HG03280 (cell line): ENCODE measurements at regions not wholly inside any gene's neighbourhood (a gene's known extent, or its start where the extent isn't known, plus 50 kb on each side); places are given as distances from the start of the nearest gene placed in this dataset.
"Not testable (repeated sequence)": the region's sequence is repeated elsewhere in the genome, so short reads cannot be mapped to it uniquely, and the experiment has no call there.

Source experiments
- ATAC-seq: cut with Tn5 transposase; IDR thresholded peaks from one replicate; pipeline ENCODE4 v1.9.1; 2021; ENCODE audit warnings: mild to moderate bottlenecking, moderate library complexity; ENCODE audit not compliant: unreplicated experiment

DNA sequence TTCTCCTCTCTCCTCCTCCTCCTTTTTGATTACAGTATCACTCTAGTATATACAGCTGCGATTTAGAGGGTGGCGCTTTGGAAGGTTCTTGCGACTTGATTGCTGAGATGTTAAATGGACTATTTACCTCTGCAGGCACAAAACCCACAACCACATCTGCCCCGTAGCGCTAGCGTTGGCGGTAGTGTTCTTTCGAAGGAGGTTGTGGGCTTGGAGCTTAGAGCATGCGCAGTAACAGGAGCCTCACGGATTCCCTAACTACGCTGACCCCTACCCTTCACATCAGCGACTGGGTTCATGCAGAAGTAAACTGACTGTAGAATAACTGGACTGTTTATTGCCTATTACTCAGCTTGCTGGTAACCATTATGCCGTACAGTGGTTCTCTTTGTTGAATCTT lies 58.0 kb downstream of the CGGBP1 start:
- peak; percentile 62 for ATAC-seq

DNA sequence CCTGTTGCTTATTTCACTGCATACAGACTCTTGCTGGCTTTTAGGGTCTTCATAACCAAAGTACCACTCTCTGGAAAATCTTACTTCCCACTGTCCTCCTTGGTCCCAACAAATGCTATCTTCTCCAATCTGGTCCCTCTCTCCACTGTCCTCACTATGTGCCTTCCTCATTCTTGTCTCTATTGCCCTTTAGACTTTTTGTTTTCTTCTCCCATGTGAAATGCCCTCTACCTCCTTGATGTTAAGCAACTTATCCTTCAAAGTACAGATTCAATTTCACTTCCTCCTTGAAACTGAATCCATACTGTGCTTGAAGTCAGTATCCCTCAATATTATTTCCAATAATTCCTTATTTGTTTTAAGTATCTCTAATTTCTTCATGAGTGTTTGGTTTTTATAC lies 60.8 kb downstream of the CGGBP1 start:
- ATAC-seq: no peak

DNA sequence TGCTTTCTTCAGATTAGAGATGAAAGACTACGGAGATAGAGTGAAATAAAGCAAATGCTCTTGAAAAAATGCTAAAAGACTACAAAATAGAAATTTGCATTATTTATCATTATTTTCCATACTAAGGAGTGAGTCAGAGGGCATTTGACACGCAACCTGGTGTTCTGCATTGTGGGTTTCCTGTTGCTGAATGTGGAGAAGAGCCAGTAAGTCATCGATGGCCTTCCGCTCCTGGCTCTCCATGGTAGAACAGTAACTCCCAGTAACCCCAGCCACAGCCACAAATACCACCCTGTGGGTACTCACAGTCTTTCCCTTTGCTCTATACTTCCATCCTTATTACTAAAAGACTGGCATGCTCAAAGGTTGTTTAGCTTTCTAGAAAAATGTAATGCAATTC lies 61.5 kb downstream of the CGGBP1 start:
- peak; percentile 49 for ATAC-seq

DNA sequence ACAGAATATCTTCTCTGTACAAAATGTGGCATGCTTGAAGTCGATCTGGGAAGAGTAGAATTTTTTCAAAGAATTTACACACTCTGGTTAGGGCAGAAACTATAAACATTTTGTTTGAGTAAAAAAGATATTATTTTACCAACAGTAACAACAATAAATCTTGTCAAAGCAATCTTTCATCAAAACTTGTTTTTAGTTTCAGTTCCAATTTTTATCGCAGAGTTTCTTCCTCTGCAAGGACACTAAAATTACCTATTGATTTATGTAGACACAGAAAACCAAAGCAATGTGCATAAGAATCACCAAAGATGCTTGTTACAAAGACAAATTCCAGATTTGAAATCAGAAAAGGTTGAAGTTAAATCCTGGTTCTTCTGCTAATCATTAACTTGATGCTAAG lies 61.9 kb downstream of the CGGBP1 start:
- ATAC-seq: no peak

DNA sequence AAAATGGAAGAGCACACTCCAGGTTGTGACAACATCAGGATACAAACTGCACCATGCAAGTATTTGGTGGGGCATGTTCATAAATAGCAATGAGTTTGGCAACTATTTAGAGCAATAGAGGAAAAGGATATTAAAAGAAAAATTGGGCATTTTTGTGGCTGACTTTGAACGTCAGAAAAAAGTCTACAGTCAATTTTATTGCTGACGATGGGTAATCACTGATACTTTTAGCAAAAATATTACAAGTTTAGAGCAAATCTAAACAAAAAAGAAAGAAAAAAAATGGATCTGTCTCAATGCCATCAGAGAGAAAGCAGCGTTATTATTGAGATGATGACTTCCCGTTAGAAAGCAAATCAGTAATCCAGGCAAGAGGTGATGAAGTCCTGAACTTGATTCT lies 65.2 kb downstream of the CGGBP1 start:
- no peak for ATAC-seq

DNA sequence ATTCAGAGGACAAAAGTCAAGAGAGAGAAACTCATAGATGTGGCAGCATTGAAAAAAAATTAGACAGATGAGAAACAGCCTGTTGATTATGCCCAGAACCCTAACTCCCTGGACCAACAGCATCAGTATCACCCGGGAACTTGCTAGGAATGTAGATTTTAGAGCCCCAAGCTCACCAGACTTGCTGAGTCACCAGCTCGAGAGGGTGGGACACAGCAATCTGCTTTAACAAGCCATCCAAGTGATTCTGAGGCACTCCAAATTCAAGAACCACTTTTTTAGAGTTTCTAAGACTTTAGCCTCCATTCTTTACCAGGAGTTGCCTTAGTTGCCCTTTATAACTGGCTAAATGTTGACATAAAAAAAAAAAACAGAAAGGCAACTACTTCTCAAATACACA lies 70.9 kb downstream of the CGGBP1 start:
- ATAC-seq: no peak

DNA sequence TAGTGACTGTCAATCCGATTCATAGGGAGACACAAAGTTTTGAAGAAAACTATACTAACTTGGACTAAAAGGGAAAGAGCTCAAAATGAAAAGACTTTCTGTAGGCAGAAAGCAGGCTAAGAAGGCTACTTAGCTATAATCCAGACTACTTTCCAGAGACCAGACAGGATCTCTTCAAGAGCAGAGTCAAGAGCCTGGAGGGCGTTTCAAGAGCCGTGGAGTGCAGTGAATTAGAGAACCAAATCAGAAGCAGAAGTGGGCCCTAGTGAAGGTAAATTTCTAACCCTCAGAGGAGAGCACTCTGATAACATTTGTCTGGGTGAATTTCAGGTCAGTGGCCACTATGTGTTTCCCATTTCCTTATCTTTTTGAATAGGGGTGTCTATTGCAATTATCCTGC lies 76.4 kb downstream of the CGGBP1 start:
- no peak for ATAC-seq

DNA sequence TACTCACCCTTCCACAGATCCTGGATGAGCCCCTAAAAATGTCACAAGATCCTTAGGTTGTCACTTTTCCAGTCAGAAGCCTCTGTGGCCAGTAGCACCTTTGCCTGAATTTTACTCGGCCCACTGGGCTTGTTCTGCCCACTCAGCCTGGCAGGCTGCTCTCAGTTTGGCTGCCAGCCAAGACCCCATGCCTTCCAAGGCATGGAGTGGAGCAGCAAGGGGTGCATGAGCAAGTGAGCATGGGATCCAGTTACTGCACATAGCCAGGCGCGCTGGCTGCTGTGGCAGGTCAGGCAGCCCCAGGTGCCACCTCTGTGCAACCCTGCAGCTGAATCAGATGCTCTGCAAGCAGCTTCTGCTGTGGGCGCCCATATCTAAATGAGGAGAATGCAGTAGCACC lies 79.3 kb downstream of the CGGBP1 start:
- ATAC-seq: no peak

DNA sequence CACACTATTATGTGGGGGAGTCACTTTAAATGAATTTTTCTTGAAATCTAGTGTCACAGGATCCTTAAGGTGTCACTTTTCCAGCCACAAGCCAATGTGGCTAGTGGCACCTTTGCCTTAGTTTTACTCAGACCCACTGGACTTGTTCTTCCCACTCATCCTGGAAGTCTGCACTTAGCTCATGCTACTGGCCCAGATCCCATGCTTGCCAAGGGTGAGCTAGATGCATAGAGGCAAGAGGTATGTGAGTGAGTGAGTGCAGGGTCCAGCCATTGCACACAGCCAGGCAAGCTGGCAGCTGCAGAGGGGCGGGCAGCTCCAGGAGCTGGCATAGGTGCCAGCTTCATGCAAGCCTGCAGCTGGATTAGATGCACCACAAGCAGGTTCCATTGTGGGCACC lies 81.0 kb downstream of the CGGBP1 start:
- no peak for ATAC-seq

DNA sequence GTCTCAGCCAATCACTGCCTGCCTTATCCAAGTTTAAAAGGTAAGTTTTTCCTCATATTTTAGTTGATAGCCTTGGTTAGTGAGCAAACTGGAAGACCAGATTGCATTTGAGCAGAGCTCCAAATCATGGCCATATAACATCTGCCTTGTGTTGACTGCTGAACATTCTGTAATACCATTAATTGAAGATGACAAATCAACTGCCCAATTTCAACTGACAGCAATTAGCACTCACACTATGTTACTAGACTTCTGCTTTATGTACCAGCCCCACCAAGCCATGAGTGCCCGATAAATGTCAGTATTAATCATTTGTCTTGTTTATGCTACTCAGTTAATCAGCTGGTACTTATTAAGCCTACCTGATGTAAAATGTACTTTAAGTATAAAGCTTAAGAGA lies 83.1 kb downstream of the CGGBP1 start:
- ATAC-seq: no peak

DNA sequence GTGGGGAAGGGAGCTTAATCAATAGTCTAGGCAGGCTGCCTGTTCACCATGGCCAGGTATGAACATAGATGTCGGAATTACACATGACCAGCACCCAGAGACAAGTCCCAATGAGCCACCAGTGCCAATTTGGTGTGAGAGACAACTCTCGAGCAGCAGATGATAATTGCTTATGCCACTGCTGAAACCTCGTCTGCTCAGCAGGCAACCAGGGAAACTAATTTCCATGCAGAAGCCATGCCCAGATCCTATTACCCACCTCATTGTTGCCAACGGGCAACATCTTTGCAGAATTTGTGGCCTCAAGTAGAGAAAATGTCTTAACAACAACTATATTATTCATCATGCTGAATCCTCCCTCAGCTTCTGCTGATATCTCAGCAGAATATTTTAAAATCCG lies 84.9 kb downstream of the CGGBP1 start:
- ATAC-seq: no peak

DNA sequence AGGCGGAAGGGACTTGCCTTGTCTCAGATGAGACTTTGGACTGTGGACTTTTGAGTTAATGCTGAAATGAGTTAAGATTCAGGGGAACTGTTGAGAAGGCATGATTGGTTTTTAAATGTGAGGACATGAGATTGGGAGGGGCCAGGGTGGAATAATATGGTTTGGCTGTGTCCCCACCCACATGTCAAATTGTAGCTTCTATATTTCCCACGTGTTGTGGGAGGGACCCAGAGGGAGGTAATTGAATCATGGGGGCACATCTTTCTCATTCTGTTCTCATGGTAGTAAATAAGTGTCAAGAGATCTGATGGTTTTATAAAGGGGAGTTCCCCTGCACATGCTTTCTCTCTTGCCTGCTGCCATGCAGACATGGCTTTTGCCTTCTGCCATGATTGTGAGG lies 89.2 kb downstream of the CGGBP1 start:
- ATAC-seq: no peak

DNA sequence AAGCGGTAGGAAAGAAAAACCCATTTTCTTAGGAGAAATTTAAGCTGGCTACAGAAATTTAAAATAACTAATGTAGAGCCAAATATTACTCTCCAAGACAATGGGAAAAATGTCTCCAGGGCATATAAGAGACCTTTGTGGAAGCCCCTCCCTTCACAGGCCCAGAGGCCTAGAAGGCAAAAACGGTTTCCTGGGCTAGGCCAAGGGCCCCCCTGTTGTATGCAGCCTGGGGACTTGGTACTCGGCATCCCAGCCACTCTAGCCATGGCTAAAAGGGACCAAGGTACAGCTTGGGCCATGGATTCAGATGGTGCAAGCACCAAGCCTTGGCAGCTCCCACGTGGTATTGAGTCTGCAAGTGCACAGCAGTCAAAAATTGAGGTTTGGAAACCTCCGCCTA lies 90.1 kb downstream of the CGGBP1 start:
- ATAC-seq: no peak

DNA sequence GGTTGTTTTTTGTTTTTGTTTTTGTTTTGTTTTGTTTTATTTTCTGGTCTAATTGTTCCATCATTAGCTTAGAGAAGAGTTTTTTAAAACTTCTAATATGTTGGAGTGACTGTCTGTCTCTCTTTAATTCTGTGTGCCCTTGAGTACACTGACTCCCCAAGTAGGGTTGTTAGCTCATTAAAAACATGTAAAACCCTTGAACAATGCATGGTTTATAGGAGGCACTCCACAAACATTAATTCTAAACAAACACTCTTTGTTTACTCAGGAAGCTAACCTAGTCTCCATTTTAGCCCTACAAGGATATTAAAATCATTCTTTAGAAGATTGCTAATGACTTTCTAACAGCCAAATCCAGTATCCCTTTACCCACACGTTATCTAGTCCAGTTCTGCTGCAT lies 100.5 kb downstream of the CGGBP1 start:
- ATAC-seq: no peak

DNA sequence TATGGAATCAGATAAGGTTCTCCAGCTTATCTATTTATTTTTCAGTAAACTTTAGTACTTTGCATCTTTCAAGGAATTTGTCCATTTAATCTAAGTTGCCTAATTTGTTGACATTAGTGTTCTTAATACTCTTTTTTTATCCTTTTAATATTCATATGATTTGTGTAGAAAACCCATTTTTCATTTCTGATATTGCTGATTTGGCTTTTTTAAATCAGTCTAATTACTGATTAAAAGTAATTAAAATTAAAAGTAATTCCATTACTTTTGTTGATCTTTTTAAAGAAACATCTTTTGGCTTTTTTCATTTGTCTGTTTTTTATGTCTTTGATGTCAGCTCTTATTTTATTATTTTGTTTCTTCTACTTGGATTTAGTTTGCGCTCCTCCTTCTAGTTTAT lies 101.2 kb downstream of the CGGBP1 start:
- ATAC-seq: no peak

DNA sequence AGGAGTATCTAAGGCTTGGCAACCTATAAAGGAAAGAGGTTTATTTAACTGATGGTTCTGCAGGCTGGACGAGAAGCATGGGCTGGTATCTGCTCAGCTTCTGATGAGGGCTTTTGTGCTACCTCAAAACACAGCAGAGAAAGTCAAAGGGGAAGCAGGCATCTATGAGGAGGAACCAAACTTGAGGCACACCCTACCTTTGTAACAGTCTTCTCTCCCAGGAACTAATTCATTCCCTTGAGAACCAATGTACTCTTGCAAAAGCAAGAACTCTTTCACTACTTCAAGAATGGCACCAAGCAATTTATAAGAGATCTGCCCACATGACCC lies 109.0 kb downstream of the CGGBP1 start:
- no peak for ATAC-seq

DNA sequence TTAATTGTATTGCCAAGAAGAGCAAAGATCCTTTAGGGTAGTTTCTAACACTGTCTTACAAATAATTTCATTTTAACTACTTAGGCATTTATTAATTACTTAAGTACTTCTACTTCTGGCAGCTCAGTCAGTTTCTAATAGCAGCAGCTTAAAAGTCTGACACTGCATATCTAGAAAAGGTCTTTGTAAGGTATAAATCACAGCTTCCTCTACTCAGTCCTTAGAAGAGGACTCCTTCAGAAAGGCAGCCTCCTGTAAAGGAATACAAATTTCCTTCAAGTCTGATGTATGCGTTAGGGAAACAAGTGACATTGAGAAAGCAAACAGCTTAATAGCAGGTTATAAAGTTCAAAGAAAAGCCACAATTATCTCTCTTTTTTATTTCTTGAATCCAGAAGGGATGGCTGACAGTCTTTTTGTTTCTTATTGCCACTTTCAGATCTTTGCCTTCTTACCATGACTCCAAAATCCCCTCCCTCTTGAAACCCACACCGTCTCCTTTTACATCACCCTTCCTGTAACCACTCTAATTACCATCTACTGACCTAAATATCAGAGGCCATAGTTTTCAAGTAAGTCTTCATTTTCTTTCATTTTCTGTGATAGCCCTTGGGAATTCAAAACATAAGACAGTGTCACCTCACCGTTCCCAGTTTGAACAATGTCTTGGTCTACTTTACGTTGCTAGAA lies 109.5 kb downstream of the CGGBP1 start:
- no peak for ATAC-seq

DNA sequence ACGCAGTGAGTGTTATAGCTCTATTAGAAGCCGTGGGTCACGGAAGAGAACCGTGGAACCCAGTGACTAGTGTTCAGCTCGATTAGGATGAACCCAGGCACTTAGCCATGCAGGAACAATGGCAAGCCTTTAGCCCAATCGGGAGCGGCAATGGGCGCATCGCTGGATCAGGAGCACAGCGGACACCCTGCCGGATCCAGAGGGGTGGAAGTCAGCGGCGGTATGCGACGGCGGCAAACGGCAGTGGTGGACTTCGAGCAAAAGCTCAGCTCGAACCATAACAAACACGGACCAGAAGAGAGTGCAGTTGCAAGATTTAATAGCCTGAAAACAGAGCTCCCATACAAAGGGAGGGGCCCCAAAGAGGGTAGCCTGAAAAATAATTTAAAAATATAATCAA lies 112.8 kb downstream of the CGGBP1 start:
- not testable (repeated sequence) for ATAC-seq

DNA sequence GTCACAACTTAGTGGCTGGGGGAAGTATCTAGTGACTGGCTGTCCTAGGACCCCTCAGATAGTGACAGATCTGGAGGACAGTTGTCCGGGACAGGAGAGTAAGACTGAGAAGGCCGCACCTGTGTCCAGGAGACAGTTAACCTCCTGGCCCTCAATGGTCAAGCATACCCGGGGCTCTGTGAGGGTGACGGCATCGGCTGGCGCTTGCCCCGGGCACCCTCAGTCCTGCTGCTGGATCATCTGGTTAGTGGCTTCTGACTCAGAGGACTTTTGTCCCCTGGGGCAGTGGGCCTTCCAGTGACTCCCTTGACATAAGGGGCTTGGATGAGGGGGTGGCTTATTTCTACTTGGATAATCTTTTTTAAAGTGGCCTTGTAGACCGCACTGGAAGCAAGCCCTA lies 116.5 kb downstream of the CGGBP1 start:
- not testable (repeated sequence) for ATAC-seq

DNA sequence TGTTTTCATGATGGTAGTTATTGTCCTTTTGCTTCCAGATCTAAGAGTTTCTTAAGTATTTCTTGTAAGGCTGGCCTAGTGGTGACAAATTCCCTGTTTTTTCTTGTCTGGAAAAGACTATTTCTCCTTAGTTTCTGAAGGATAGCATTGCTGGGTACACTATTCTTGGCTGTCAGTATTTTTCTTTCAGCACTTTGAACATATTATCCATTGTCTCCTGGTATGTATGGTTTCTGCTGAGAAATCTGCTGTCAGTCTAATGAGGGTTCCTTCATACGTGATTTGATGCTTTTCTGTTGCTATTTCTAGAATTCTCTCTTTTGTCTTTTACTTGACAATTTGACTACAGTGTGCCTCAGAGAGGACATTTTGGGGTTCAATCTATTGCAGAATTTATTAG lies 134.3 kb downstream of the CGGBP1 start:
- ATAC-seq: no peak

DNA sequence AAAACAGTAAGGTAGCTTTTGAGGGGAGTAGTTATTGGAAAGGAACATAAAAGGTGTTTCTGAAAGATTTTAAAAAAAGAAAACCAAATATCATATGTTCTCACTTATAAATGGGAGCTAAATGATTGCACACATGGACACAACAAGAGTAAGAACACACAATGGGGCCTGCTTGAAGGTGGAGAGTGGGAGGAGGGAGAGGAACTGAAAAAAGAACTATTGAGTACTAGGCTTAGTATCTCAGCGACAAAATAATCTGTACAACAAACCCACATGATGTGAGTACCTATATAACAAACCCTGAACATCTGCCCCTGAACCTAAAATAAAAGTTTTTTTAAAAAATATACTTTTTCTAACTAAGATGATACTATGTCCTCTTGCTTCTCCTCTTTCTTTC lies 138.3 kb downstream of the CGGBP1 start:
- ATAC-seq: no peak

DNA sequence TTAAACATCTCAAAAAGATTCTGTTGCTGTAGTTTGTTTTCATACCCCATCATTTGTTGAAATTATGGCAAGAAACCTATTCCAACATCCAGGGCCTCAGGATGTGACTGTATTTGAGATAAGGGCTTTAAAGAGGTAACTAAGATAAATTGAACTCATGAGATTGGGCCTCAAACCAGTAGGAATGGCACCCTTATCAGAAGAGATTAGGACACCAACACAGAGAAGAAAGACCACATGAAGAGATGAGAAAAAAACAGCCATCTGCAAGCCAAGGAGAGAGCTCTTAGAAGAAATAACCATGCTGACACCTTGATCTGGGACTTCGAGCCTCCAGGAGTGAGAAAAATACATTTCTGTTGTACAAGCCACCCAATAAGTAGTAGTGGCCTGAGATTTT lies 157.7 kb downstream of the CGGBP1 start:
- no peak for ATAC-seq

DNA sequence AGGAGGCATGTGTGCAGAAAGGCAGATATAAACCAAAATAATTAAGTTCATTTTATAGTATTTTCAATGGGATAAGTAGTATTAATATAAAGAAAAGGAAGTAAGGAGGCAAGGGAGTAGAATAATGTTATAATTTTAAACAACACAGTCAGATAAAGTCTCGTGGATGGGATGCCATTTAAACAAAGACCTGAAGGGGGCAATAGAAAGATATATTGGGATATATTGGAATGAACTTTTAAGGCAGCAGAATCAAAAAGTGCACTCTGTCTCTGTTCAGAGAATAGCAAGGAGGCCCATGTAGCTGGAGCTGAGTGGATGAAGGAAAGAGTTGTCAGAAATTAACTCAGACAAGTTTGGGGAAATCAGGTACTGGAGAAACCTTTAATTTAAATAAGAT lies 158.7 kb downstream of the CGGBP1 start:
- ATAC-seq: no peak

DNA sequence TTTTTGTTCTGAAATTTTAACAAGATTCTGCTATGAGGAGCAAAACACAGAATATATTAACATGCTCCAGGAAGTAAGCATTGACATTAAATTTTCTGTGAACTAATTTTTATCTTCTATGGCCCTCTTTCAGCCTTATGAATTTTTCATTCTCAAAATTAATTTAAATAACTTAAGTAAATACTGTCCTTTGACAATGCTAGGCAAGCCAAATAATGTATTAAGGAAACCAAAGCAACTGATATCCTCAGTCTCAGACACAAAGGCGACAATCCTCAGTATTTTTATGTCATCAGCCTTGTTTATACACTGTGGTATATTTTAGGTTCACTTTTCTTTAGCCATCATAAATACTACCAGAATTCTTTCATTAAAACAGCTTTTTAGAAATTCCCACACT lies 159.8 kb downstream of the CGGBP1 start:
- no peak for ATAC-seq
